ENCODE measurements at regions not wholly inside any gene's neighbourhood (a gene's known extent, or its start where the extent isn't known, plus 50 kb on each side); places are given as distances from the start of the nearest gene placed in this dataset.
A peak's percentile ranks its signal among the peaks of the same experiment; 100 is the strongest.

DNA sequence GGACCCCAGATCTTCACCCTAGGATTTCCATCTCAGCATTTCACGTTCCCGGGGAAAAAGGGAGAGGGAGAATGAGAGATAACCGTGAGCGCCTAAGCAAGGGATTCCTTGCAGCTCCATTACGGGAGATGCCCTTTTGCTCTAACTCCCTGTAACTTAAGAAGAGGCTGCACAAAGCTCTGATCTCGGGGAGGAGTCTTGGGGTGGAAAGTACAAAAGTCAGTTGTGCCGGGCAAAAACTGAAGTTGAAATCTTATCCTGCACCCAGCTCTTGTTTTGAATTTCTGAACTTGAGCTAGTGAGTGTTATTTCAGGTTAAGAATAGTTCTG, 256.4 kb upstream of the SOX21 start:
- no peaks in the 10 kb centered on the region for H3K36me3 ChIP-seq (ENCODE audit: control insufficient read depth in 4 of 4, insufficient read depth in 4 of 4, low read length in 4 of 4)
- H3K4me1 ChIP-seq (ENCODE audit: control insufficient read depth in 5 of 5, insufficient read depth in 5 of 5, low read length in 5 of 5) = peaks cover 0 to 10% (median 0%) of the 10 kb centered on the region in 5 donors
- ATAC-seq (ENCODE audit: insufficient read depth, low FRiP score) (no peak), DNase-seq (no peak)
- TF ChIP-seq, protein P1, sequence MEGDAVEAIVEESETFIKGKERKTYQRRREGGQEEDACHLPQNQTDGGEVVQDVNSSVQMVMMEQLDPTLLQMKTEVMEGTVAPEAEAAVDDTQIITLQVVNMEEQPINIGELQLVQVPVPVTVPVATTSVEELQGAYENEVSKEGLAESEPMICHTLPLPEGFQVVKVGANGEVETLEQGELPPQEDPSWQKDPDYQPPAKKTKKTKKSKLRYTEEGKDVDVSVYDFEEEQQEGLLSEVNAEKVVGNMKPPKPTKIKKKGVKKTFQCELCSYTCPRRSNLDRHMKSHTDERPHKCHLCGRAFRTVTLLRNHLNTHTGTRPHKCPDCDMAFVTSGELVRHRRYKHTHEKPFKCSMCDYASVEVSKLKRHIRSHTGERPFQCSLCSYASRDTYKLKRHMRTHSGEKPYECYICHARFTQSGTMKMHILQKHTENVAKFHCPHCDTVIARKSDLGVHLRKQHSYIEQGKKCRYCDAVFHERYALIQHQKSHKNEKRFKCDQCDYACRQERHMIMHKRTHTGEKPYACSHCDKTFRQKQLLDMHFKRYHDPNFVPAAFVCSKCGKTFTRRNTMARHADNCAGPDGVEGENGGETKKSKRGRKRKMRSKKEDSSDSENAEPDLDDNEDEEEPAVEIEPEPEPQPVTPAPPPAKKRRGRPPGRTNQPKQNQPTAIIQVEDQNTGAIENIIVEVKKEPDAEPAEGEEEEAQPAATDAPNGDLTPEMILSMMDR (IDR thresholded peaks at IDR 0.05; ENCODE audit: control extremely low read depth, extremely low read depth) = no peak
- 15 to 21% methylated on average over 7 of the region's 7 CpGs for WGBS, 2 donors
- H3K4me3 ChIP-seq = no peak overlapping the region
- H3K27ac ChIP-seq (ENCODE audit: low read depth in 1 of 2, low read length in 1 of 2) = no peak overlapping the region
- H3K27me3 ChIP-seq (ENCODE audit: control insufficient read depth in 3 of 3, insufficient read depth in 3 of 3, low read length in 2 of 3) = peaks cover 9 to 76% (median 63%) of the 10 kb centered on the region in 3 donors
- H3K9me3 ChIP-seq (ENCODE audit: control insufficient read depth in 4 of 4, insufficient read depth in 3 of 4, low read length in 3 of 4) = peaks cover 0 to 2% (median 0%) of the 10 kb centered on the region in 4 donors
- no peak overlapping the region for H3K9ac ChIP-seq (ENCODE audit: insufficient read depth in 1 of 2, low read length in 2 of 2)

DNA sequence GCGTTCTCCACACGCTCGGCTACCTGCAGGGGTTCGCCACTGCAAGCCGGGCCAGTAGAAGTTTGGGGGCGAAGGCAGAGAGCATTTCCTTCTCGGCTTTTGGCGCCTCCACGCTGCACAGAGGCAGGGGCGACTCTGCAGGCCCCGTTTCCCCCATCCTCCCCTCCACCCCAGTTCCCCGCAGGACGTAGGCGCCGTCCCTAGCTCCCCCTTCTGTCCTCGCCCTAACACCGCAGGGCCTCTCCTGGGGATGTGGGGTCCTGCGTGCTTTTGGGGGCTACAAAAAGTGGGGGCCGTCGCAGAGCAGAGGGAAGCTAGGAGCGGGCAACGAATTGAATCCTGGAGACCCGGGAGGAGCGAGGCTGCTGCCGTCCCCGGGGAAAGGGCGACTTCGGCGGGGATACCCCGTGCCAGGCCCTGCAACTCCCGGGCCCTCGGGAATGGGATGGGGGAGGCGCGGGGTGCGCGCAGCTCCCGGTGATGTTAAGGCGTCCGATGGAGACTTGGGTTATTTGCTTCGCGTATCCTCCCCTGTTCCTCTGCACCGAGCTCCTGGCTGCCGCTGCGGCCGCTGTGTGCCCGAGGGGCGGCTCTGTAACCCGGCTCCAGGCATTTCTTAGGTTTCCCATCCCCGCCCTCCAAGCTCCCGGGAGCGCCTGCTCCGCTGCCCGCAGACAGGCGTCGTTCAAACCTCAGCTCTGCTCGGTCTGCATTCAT, 255.9 kb upstream of the SOX21 start:
- Histone ChIP-seq H3K4me1 (ENCODE audit: control insufficient read depth in 5 of 5, insufficient read depth in 5 of 5, low read length in 5 of 5) (peaks cover 0 to 10% (median 0%) of the 10 kb centered on the region in 5 donors), H3K27me3 (ENCODE audit: control insufficient read depth in 3 of 3, insufficient read depth in 3 of 3, low read length in 2 of 3) (peaks cover 9 to 80% (median 67%) of the 10 kb centered on the region in 3 donors), H3K9me3 (ENCODE audit: control insufficient read depth in 4 of 4, insufficient read depth in 3 of 4, low read length in 3 of 4) (peaks cover 0 to 2% (median 0%) of the 10 kb centered on the region in 4 donors), H3K36me3 (ENCODE audit: control insufficient read depth in 4 of 4, insufficient read depth in 4 of 4, low read length in 4 of 4) (no peaks in the 10 kb centered on the region), H3K4me3 (no peak overlapping the region), H3K9ac (ENCODE audit: insufficient read depth in 1 of 2, low read length in 2 of 2) (no peak overlapping the region), H3K27ac (ENCODE audit: low read depth in 1 of 2, low read length in 1 of 2) (no peak overlapping the region)
- no peak for ATAC-seq (ENCODE audit: insufficient read depth, low FRiP score)
- 2 to 3% methylated on average over 50 to 56 of the region's 56 CpGs for WGBS, 2 donors
- TF ChIP-seq, protein P1 (IDR thresholded peaks at IDR 0.05; ENCODE audit: control extremely low read depth, extremely low read depth) = no peak
- DNase-seq = peak; percentile 37 to 43 (median 41)

DNA sequence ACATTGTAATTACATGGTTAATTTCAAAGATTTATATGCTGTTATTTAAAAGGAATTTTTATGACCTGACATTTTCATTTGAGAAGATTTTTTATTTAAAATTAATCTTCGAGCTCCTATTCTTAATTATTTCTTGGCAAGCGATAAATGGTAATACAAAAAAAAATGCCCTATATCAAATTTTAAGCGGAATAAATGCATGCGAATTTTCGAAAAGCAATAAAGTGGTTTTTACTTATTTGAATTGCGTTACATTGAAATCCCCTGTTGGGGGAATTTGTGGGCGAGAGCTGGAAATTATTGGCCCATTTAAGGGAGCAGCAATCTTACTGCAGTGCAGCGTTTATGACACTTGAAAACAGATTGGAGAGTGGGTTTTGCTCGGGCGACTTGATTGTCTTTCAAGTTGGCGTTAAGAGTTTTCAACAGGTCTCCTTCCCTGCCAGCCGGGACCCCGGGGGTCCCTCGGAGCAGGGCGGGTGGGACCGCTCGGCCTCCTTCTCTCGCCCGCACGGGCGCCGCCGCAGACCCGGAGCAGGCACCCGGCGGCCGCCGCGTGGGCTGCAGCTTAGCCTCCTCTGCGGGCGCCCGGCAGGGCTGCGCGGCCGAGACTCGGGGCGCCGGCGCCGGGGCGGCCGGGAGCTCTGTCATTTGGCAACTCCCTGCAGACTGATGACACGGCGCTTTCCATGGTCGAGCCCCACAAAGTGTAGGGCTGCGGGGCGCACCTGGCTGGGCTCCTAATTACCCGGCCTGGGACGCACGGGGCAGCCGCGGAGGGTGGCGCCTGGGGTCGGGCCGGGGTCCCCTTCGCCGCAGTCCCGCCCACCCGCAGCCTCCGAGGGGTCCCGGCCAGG, 255.1 kb upstream of the SOX21 start:
- no peaks in the 10 kb centered on the region for H3K36me3 ChIP-seq (ENCODE audit: control insufficient read depth in 4 of 4, insufficient read depth in 4 of 4, low read length in 4 of 4)
- H3K9me3 ChIP-seq (ENCODE audit: control insufficient read depth in 4 of 4, insufficient read depth in 3 of 4, low read length in 3 of 4) = peaks cover 0 to 2% (median 0%) of the 10 kb centered on the region in 4 donors
- H3K4me3 ChIP-seq = no peak overlapping the region
- H3K9ac ChIP-seq (ENCODE audit: insufficient read depth in 1 of 2, low read length in 2 of 2) = no peak overlapping the region
- ATAC-seq (ENCODE audit: insufficient read depth, low FRiP score) (peak; percentile 27), DNase-seq (peak; percentile 38 to 49 (median 40))
- 4% methylated on average over 41 to 61 of the region's 61 CpGs for WGBS, 2 donors
- H3K27ac ChIP-seq (ENCODE audit: low read depth in 1 of 2, low read length in 1 of 2) = no peak overlapping the region
- TF ChIP-seq, protein P1 (IDR thresholded peaks at IDR 0.05; ENCODE audit: control extremely low read depth, extremely low read depth) = no peak
- H3K4me1 ChIP-seq (ENCODE audit: control insufficient read depth in 5 of 5, insufficient read depth in 5 of 5, low read length in 5 of 5) = peaks cover 0 to 10% (median 0%) of the 10 kb centered on the region in 5 donors
- peaks cover 9 to 86% (median 72%) of the 10 kb centered on the region in 3 donors for H3K27me3 ChIP-seq (ENCODE audit: control insufficient read depth in 3 of 3, insufficient read depth in 3 of 3, low read length in 2 of 3)
